ENCODE measurements at regions not wholly inside any gene's neighbourhood (a gene's known extent, or its start where the extent isn't known, plus 50 kb on each side); places are given as distances from the start of the nearest gene placed in this dataset.

DNA sequence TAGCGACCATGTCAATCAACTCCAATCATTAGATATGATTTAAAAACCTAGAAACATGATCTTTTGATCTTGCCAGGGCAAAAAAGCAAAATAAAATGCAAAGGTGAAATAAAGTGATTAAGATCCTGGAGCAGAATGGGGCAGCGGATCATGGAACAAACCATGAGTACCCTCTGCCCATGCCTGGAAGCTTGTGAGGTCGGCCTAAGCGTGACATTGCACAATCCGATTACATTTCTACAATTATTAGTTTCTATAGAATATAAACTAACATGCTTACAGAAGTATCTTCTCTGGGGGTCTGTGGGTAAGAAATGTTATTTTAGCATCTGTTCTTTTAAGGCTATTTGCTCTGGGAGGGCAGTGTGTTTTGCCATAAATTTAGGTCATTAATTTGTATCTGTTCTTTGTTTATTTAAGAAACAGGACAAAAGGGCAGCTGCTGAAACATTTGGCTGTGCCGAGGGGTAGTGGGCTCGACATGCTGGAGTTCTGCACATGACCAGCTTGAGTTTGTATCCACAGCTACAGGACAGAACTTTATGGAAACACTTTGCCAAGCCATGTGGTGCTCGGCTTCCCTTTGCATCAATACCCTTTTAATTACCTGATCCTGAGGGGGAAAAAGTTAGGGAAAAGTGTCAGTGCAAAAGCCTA, 55.9 kb downstream of the ZBTB18 start:
- DNase-seq (ENCODE audit: low spot score), result no peak
- TF ChIP-seq, protein P1, sequence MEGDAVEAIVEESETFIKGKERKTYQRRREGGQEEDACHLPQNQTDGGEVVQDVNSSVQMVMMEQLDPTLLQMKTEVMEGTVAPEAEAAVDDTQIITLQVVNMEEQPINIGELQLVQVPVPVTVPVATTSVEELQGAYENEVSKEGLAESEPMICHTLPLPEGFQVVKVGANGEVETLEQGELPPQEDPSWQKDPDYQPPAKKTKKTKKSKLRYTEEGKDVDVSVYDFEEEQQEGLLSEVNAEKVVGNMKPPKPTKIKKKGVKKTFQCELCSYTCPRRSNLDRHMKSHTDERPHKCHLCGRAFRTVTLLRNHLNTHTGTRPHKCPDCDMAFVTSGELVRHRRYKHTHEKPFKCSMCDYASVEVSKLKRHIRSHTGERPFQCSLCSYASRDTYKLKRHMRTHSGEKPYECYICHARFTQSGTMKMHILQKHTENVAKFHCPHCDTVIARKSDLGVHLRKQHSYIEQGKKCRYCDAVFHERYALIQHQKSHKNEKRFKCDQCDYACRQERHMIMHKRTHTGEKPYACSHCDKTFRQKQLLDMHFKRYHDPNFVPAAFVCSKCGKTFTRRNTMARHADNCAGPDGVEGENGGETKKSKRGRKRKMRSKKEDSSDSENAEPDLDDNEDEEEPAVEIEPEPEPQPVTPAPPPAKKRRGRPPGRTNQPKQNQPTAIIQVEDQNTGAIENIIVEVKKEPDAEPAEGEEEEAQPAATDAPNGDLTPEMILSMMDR (IDR thresholded peaks at IDR 0.05; ENCODE audit: extremely low read depth, missing control alignments), result no peak

DNA sequence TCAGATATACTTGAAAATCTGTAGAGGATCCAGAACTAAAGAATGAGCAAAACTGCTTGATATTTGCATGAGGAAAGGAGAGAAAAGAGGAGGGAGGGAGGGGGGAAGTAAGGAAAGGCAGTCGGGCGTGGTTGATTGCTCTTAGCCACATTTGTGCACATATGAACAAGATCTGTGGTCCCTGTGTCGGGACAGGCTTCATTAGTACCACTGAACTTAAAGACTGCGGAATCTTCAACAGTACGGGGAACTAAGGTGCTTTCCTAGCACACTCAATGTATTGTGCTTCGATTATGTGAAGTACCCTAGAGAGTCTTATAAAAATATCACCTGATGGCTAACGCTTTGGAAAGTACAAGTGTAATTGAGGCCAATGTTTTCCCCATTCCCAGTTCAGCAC, 59.9 kb downstream of the ZBTB18 start:
- DNase-seq (ENCODE audit: low spot score), result no peak
- TF ChIP-seq, protein P1 (IDR thresholded peaks at IDR 0.05; ENCODE audit: extremely low read depth, missing control alignments), result no peak

DNA sequence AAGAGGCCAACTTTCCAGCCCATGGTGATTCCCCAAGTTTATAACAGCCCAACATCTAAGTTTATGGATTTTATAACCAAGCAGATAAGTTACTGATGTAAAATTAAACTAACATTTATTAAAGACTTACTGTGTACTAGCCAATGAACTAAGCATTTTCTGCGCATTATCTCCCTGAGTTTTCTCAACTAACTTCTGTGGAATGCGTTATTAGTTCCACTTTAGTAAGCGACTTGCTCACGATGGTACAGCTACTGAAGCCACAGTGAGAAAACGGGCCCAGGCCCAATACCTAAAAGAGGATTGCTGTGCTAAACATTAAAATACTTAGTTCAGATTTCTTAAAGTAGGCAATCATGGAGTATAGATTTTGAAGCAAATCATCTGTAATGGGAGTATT, 61.0 kb downstream of the ZBTB18 start:
- TF ChIP-seq, protein P1 (IDR thresholded peaks at IDR 0.05; ENCODE audit: extremely low read depth, missing control alignments), result no peak
- no peak for DNase-seq (ENCODE audit: low spot score)

DNA sequence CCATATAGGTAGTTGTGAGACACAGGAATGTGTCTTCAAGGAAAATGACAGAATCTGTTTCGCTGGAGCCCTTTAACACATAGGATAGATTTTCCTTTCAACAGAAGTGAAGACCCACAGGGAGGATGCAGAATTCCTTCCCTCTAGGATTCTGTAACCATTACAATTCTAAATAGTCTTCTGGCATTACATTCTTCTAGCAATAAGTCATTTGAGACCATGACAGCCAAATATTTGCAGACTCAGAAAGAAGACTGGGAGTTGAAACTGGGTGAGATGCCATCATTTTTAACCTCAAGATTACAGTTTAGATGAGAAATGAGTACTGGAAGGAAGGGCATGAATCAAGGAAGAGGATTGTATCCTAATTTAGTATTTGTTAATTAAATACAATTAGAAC, 61.6 kb downstream of the ZBTB18 start:
- TF ChIP-seq, protein P1 (IDR thresholded peaks at IDR 0.05; ENCODE audit: extremely low read depth, missing control alignments), result no peak
- no peak for DNase-seq (ENCODE audit: low spot score)

DNA sequence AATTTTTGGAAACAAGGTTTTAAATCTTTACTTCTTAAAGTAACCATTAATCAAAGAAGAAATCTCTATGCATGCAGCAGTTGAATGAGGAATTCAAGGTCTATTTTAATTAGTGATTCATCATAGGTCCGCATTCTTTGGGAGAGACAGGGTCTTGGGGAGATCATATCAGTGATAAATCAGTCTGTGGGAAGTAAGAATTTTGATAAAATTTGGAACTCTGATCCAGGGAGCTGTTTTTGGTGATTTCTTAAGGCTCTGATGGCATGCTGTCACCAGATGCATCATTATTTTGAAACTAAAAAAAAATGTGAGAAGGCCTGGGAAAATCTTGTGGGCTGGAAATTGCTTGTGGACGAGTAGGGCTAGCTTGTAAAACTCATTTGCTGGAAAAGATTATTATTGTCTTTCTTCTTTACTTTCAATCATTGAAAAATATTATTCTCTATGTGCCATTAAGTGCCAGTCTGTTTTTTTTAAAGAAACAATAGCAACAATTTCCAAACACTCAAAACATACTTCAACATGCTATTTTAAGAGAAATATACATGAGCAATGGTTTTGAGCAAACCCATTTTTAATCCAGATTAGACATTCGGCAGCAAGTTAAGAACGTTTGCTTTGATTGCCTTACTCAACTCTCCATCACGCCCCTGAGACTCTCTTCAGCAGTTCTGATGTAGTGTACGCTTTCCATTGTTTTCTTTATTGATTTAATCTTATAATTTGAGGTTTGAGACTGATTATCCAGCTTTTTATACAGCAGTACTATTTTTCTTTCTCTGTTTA, 62.6 kb downstream of the ZBTB18 start:
- no peak for DNase-seq (ENCODE audit: low spot score)
- TF ChIP-seq, protein P1 (IDR thresholded peaks at IDR 0.05; ENCODE audit: extremely low read depth, missing control alignments), result no peak

DNA sequence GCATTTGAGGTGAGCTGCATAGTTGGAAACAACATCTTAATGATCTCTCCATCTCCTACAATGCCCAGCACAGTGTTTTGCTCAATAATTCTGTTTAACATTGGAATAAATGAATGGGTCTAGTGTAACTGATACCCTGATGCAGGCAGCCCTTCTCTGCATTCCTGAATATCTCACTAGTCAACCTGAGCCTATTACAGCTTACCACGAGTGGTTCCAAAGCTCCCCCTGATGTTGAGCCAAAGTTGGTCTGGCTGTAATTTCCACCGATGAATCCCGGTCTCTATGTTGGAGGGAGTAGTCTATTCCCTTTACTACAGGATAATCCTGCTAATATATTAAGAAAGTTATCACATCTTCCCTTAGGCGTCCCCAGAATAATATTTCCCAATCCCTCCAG, 63.8 kb downstream of the ZBTB18 start:
- TF ChIP-seq, protein P1 (IDR thresholded peaks at IDR 0.05; ENCODE audit: extremely low read depth, missing control alignments), result no peak
- no peak for DNase-seq (ENCODE audit: low spot score)

DNA sequence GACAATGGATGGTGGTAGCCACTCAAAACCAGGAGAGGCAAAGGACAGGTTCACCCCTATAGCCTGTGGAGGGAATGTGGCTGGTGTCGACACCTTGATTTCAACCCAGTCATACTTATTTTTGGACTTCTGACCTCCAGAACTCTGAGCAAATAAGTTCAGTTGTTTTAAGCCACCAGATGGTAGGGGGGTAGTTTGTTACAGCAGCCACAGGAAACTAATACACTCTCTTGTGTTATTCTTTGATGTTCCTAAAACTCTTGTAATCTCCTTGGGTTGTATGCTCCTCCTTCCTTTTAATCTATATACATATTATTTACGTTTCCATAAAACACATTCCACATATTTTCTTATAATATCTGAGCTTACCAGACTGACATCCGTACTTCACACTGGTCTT, 65.9 kb downstream of the ZBTB18 start:
- TF ChIP-seq, protein P1 (IDR thresholded peaks at IDR 0.05; ENCODE audit: extremely low read depth, missing control alignments), result no peak

More for the DNA sequence above, 65.9 kb downstream of the ZBTB18 start:
- no peak for DNase-seq (ENCODE audit: low spot score)
